HepG2 (cell line): ENCODE measurements at regions not wholly inside any gene's neighbourhood (a gene's known extent, or its start where the extent isn't known, plus 50 kb on each side); places are given as distances from the start of the nearest gene placed in this dataset.

Source experiments
- CTCF ChIP-seq: sonication (generic); formaldehyde crosslinking; IDR thresholded peaks from 2 replicates; pipeline ENCODE4 v1.5.0; 2020; ENCODE audit warnings: mild to moderate bottlenecking, missing genetic modification reagents, moderate library complexity
- KLF13 ChIP-seq: sonication (generic); formaldehyde crosslinking; IDR thresholded peaks from 2 replicates; pipeline ENCODE4 v1.4.0; 2020; ENCODE audit warnings: mild to moderate bottlenecking, missing genetic modification reagents
- ZBTB14 ChIP-seq: sonication (generic); formaldehyde crosslinking; IDR thresholded peaks from 2 replicates; pipeline ENCODE4 v1.4.0; 2020; ENCODE audit warnings: missing genetic modification reagents
- ZKSCAN5 ChIP-seq: sonication (generic); formaldehyde crosslinking; IDR thresholded peaks from 2 replicates; pipeline ENCODE4 v1.5.1; 2020; ENCODE audit warnings: mild to moderate bottlenecking, missing genetic modification reagents
- ZNF207 ChIP-seq: fragments of 450-650 bp; IDR thresholded peaks from 2 replicates; pipeline ENCODE4 v1.6.1; 2016; ENCODE audit warnings: antibody characterized with exemption, borderline replicate concordance
- TF ChIP-seq, protein P1 (sequence below), 2 experiments: sonication (generic) in 1 of 2; formaldehyde crosslinking in 1 of 2; IDR thresholded peaks; 2 replicates each; pipeline versions ENCODE4 v1.4.0 to v1.6.1; 2016 to 2020; ENCODE audit warnings: borderline replicate concordance in 1 of 2, low read depth in 1 of 2, mild to moderate bottlenecking in 1 of 2, missing genetic modification reagents in 1 of 2

GRCh38 chr3:148315756-148316155 is 381.9 kb upstream of the AGTR1 start (continued):
- TF ChIP-seq, protein P1, sequence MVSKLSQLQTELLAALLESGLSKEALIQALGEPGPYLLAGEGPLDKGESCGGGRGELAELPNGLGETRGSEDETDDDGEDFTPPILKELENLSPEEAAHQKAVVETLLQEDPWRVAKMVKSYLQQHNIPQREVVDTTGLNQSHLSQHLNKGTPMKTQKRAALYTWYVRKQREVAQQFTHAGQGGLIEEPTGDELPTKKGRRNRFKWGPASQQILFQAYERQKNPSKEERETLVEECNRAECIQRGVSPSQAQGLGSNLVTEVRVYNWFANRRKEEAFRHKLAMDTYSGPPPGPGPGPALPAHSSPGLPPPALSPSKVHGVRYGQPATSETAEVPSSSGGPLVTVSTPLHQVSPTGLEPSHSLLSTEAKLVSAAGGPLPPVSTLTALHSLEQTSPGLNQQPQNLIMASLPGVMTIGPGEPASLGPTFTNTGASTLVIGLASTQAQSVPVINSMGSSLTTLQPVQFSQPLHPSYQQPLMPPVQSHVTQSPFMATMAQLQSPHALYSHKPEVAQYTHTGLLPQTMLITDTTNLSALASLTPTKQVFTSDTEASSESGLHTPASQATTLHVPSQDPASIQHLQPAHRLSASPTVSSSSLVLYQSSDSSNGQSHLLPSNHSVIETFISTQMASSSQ (IDR thresholded peaks at IDR 0.05; ENCODE audit: low read depth) = no peak
- TF ChIP-seq, protein P1 (CRISPR knock-in tag; IDR thresholded peaks at IDR 0.05; ENCODE audit: borderline replicate concordance) = no peak
- TF ChIP-seq CTCF (CRISPR knock-in tag) (no peak), KLF13 (no peak), ZBTB14 (CRISPR knock-in tag) (no peak), ZNF207 (no peak), ZKSCAN5 (CRISPR knock-in tag) (no peak)
